NCI-H2171 (cell line): ENCODE measurements at regions not wholly inside any gene's neighbourhood (a gene's known extent, or its start where the extent isn't known, plus 50 kb on each side); places are given as distances from the start of the nearest gene placed in this dataset.
"Not testable (repeated sequence)": the region's sequence is repeated elsewhere in the genome, so short reads cannot be mapped to it uniquely, and the experiment has no call there.

Experiments
- DNase-seq: peaks from one replicate; lab custom pipeline; 2025; lab: John Stamatoyannopoulos, UW

DNA sequence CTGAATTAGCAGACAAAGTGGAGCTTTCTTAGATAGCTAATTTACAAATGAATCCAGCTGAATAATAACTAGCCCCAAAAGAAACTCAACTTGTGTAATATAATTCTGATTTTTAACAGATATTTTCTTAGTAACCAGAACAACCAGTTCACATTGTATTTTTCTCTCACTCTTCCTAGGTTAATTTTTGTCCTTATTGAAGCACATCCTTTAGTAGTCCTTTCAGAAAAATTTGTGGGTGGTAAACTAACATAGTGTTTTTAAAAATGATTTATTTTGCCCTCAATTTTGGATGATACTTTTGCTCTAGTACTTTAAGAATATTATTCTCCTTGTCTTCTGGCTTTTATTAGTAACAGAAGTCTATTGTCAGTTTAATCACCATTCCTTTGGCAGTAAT is 190.6 kb upstream of the SLC39A10 start:
- no peak for DNase-seq

DNA sequence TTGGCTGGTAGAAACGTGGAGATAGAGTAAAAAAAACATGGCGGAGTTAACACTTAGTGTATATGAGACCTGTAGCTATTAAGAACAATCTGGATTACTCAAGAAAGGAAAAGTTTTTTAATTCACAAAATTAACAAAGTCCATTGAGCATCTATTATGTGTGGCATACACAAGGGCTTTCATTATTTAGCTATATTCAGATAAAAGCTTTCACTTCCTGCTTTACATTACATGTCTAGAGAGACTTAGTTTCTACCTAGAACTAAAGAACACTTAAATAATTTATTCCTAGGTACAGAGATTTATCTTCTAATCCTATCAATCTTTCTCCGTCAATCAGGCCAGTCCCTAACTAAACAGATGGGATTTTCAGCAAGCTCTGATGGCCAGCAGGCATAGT is 196.0 kb upstream of the SLC39A10 start:
- no peak for DNase-seq

DNA sequence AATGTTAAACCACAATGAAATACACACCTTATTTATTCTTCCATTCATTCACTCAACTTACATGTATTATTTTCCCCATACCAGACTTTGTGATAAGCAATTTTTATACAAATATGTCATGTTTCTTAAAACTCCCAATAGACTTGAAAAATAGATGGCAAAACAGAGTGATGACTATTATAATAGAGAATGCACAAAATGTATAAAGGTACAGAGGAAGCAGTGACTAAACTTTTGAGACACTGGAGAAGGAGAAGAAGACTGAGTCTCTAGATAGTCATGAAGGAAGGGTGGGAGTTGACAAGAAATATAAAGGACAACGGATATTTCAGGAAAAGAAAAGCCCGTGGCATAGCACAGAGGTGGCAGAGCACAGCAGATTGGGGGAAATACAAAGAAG is 198.1 kb upstream of the SLC39A10 start:
- DNase-seq, result no peak

DNA sequence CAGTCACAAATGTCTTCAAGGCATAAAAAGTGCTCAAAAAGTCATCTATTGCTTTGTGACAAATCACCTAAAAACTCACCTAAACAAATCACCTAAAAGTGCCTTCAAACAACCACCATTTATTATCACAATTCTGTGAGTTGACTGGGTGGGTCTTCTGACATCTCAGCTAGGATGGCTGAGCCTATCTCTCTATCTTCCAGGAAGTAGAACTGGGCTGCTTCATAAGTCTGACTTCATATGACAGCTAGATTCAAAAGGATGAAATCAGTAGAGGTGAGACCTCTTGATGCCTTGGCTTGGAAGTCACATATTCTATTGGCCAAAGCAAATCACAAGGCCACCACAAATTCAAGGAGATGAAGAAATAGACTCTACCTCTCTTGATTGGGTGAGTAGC is 199.2 kb upstream of the SLC39A10 start:
- no peak for DNase-seq

DNA sequence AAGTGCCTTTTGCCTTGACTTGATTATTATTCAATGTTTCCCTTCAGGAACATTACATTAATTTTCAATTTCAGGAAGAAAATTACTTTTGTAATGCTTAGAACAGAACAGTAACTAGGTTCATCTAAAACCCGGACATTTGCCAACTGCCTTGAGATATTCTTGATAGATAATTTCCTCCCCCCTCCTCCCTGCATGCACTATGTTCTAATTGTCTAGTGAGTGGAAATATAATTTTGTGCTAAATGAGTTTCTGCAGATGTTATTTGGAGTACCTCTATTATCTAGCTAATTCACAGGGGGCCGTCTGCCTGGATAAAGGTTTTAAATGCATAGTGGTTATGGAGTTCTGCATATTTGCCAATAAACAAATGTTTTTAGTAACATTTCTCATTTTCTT is 200.3 kb upstream of the SLC39A10 start:
- no peak for DNase-seq

DNA sequence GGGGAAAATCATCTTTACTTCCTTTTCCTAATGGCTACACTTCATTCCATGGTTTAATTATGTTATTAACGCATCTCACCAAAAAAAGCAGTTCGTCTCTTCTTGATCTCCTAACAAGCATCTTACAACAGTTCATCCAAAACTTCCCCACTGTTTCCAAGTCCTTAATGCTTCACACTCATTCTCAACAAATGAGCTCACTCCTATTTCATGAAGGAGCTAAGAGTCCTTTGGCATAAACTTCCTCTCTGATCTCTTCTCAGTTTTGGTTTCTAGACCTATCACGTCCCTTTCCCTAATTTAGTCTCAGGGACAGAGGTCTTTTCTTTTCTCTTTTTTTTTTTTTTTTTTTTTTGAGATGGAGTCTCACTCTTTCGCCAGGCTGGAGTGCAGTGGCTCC is 205.9 kb upstream of the SLC39A10 start:
- DNase-seq, result no peak

DNA sequence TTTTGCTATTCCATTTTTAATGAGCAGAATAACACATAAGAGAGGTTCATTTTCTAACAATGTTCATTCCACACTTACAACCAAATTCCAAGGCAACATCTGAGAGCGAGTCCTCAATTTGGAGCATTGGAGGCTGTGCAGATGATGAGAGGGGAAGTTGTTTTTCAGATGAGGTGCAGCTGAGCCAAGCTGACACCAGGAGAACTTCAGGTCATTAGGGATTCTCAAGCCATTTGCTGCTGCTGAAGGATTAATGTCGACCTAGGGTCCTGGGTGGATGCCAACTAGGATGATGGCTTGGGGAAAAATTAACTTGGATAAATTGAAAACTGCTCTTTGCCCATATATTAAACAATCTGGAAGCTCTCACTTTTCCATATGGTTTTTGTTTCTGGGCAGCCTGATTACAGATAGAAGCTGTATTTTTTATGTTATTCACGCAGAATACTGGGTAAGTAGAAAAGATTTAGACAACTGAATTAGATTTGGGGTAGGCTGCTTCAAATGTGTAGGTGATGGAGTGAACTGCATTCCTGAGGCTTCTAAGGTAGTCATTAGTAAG is 206.4 kb upstream of the SLC39A10 start:
- DNase-seq, result no peak

DNA sequence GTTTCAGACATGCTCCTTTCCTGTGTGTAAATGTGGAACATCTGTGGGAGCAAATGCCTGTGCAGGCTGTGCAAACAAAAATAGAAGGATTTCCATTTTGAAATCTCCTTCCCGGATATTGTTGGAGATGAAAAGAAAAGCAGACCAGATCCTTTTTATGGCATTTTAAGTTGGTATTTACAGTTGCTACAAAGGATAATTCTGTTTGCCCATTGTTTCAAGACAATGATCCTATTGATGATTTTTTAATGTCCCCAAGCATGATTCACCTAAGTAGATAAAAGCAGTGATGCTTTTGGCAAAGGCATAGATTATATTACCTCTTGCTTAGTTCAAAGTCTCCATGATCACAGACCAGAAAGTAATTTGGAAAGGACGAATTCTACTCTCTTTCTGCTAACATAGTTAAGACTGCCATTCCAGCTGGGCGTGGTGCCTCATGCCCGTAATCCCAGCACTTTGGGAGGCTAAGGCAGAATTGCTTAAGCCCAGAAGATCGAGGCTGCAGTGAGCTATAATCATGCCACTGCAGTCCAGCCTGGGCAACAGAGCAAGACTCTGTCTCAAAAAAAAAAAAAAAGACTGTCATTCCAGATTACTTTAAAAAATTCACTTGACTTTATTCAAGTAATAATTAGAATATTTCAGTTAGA is 209.6 kb upstream of the SLC39A10 start:
- no peak for DNase-seq

DNA sequence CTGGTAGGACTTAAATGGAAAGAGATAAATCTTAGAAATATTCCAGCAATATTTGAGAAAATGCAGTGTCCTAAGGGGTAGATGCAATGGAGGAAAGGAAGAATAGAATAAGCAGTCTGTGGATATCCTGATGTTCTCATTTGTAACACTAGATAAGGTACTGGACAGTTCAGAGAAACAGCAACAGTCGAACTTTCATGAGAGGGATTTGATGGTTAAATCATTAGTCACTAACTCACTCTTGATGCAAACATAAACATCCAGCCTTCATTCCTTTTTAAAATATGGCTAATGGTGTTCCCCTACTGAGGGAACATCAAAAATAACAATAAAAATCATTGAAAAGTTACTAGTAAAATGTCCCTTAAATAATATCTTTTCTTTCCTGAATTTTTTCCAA is 211.4 kb upstream of the SLC39A10 start:
- no peak for DNase-seq

DNA sequence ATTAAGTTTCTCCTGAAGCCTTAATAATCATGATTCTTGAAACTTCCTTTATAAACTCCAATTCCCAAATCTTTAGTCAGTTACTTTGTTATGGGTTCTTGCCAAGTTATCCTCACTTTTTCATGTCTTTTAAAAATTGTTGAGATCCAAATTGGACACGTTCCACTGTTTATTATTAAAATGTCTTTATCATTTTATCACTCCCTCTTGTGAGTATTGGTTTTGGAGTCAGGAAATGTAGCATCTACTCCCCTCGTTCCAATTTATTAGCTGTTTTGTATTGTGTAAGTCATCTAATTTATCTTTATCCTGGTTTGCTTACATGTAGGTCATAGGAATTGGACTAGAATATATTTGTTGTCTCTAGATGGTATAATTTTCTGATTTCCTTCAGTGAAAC is 213.1 kb upstream of the SLC39A10 start:
- DNase-seq, result no peak

DNA sequence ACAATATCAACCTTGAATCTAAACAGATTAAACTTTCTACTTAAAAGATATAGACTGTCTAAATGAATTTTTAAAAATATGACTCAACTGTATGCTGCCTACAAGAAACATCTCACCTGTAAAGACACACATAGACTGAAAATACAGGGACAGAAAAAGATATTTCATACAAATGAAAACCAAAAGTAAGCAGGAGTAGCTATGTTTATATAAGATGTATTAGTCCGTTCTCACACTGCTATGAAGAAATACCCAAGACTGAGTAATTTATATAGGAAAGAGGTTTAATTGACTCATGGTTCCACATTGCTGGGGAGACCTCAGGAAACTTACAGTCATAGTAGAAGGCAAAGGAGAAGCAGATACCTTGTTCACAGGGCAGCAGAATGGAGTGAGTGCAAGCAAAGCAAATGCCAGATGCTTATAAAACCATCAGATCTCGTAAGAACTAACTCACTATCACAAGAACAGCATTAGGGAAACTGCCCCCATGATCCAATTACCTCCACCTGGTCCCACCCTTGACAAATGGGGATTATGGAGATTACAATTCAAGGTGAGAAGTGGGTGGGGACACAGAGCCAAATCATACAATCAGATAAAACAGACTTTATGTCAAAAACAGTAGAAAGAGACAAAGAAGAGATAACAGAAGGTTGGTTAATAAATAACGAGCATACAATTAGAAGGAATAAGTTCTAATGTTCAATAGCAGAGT is 214.4 kb upstream of the SLC39A10 start:
- DNase-seq, result no peak

DNA sequence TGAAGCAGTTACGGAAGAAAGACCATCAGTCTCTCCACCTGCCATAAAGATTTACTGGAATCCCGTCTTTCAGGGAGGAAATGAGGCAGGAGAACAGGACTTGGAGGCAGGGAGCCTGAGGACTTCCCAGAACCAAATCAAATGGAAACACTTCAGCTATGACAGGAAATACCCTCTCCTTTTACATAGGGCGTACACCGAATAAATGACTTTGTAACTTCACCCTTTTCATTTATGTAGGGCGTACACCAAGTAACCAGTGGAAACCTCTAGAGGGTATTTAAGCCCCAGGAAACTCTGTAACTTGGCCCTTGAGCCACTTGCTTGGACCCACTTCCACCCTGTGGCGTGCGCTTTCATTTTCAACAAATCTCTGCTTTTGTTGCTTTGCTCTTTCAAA is 218.3 kb upstream of the SLC39A10 start:
- DNase-seq, result no peak

DNA sequence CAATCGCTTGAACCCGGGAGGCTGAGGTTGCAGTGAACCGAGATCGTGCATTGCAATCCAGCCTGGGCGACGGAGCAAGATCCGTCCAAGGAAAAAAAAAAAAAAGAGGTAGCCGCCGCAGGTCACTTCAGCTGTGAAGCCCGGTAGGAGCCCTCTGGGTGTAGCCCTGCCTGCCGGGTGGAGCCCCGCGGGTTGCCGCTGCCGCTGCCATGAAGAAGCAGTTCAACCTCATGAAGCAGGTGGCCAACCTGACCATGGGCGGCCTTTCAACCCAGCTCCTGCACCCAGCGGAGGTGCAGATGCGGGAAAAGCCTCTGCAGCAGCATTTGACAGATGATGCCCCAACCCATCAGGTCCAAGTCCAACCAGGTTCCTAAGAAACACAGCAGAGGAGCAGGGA is 219.5 kb upstream of the SLC39A10 start:
- DNase-seq, result no peak

DNA sequence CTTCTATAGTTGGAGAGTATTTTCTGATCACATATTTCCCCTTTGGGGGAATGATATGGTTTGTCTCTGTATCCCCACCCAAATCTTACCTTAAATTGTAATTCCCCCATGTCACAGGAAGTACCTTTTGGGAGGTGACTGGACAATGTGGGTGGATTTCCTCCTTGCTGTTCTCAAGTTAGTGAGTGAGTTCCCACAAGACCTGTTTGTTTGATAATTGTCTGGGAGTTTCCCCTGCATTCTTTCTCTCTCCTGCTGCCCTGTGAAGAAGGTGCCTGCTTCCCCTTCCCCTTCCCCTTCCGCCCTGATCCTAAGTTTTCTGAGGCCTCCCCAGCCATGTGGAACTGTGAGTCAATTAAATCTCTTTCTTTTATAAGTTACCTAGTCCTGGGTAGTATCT is 222.7 kb upstream of the SLC39A10 start:
- DNase-seq, result no peak

DNA sequence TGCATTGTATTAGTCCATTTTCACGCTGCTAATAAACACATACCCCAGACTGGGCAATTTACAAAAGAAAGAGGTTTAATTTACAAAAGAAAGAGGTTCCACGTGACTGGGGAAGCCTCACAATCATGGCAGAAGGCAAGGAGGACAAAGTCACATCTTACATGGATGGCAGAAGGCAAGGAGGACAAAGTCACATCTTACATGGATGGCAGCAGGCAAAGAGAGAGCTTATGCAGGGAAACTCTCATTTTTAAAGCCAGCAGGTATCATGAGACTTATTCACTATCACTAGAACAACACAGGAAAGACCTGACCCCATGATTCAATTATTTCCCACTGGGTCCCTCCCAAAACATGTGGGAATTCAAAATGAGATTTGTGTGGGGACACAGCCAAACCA is 223.3 kb upstream of the SLC39A10 start:
- DNase-seq, result not testable (repeated sequence)

DNA sequence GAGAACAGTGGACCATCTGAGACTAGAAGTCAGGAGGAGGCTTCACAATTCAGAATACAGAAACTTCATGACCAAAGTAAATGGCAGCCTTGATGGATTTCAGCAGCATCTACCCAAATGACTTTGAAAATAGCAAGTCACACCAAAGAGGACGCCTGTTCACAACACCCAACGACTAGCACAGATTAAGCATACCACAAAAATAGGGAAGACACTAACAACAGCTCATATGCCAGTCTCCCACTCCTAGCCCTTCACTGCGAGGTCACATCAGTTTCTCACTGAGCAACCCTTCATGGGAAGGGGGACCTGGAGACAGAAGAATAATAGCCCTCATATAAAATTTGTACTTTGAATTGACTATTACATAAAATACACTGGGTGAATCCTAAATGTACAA is 228.4 kb upstream of the SLC39A10 start:
- DNase-seq, result no peak

DNA sequence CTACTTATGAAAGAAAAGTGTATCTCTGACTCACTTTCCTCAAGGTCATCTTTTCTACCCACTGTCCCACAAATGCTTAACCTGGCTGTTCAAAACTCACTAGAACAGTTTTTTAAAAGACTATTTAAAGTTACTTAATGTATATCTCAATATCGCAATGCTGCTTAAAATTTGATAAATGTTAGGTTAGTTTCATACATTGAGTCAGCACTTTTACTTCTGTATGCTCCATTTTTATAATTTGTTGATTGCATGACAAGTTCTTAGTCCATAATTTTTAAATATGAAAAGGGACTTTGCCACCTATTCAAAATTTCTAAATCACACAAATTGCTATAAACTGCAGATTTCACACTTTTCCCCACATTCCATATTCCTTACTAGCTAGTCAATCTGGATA is 231.7 kb upstream of the SLC39A10 start:
- DNase-seq, result no peak

DNA sequence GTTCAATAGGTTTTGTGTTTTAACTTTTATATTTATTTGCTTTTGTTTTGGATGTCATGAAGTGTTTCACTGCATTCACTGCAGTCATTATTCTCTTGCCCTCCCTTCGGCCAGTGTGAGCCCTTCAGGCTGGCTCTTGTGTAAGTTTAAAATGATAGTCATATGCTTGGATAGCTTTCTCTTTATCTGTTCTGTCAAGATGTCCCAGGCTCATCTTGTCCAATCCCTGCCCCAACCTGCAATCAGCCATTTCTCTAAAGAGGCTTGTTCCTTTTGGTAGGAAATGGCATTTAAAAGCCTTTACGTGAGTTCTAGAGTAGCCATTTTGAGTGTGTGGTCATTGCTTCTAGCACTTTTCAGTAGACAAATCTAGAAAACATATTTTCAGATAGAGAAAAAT is 238.0 kb upstream of the SLC39A10 start:
- no peak for DNase-seq

DNA sequence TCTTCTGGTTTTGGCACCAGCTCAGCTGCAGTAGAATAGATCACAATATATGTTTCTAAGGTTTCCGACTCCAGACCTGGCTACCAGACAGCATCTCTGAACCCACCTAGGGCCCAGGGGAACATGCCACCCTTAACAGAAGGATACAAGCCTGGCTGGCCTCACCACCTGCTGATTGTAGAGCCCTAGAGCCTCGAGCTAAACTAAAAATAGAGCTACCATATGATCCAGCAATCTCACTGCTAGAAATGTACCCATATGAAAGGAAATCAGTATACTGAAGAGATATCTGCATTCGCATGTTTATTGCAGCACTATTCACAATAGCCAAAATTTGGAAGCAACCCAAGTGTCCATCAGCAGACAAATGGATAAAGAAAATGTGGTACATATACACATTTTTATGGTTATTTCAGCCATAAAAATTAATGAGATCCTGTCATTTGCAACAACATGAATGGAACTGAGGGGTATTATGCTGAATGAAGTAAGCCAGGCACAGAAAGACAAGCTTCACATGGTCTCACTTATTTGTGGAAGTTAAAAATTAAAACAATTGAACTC is 242.4 kb upstream of the SLC39A10 start:
- no peak for DNase-seq

DNA sequence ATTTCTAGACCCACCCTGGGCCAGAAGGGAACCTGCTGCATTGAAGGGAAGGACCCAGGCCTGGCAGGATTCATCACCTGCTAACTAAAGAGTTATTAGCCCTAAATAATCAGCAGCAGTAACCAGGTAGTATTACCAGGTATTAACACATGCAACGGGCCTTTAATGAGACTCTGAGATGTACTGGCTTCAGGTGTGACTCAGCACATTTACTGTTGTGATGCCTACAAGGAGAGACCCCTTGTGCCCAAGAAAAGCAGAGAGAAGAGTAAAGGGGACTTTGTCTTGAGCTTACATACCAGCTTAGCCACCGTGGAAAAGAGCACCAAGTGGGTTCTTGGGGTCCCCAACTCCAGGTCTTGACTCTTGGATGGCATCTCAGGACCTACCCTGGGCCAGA is 243.1 kb upstream of the SLC39A10 start:
- DNase-seq, result no peak

DNA sequence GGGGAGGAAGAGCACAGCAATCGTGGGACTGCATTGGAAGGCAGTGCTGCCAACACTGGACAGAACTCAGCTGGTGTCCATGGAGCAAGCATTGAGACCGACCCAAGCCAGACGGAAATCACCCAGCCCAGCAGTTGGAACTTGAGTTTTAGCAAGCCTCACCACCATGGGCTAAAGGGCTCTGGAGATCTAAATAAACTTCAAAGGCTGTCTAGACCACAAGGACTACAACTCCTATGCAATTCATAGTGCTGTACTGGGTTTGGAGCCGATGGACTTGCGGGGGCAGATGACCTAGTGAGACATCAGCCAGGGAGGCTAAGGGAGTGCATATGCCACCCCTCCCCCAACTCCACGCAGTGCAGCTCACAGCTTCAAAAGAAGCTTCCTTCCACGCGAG is 243.6 kb upstream of the SLC39A10 start:
- DNase-seq, result no peak

DNA sequence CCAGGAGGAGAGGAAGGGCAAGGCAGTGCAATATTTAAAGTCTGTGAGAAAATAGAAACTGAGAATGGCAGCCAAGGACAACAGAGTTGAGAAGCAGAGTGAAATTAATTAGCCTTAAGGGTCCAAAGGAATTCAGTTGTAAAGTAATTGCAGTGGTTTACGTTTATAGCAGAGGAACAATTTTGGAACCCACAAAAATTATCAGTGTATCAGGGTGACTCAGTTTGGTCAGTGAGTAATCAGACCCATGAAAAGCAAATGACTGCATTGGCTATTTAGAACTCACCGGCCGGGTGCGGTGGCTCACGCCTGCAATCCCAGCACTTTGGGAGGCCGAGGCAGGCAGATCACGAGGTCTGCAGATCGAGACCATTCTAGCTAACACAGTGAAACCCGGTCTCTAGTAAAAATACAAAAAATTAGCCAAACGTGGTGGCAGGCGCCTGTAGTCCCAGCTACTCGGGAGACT is 245.8 kb upstream of the SLC39A10 start:
- no peak for DNase-seq

DNA sequence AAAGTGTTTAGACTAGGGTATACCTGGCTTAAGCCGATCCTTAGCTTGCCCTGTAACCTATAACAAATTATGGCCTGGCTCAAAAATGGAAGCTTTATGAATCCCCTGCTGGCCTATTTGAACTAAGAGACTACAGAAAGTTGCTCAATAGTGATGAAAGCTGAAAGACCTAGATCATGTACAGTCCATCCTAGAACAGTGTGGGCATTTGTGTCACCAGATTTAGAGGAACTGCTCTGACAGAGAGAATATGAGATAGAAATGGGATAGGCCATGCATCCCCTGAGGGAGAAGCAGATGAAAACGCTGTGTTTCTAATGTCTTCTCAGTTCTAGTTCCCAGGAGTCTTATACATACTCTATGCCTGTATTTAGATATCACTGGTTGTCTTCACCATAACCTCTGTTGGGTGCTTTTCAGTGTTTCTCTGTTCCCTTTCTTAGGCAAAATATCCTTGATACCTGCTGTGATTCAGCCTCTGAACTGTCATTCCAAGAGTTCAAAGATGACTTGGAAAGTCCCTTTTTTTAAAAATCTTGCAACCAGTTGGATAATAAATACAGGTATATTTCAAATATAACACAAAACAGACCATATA is 246.9 kb upstream of the SLC39A10 start:
- no peak for DNase-seq
